Muscle of arm (tissue), 1 donor: ENCODE measurements at regions not wholly inside any gene's neighbourhood (a gene's known extent, or its start where the extent isn't known, plus 50 kb on each side); places are given as distances from the start of the nearest gene placed in this dataset.

Experiments
- DNase-seq: peaks from one replicate; pipeline ENCODE4 v3.0.0-alpha.2; 2013

GRCh38 chr1:104699433-104699832 is 949.7 kb downstream of the AMY1C start:
- DNase-seq, result no peak

- no peak for DNase-seq
Measured at GRCh38 chr1:104702731-104703130, 953.0 kb downstream of the AMY1C start.

- no peak for DNase-seq
Measured at GRCh38 chr1:104706631-104707147, 957.0 kb downstream of the AMY1C start.

GRCh38 chr1:104718752-104719151 is 969.1 kb downstream of the AMY1C start:
- DNase-seq, result no peak

GRCh38 chr1:104720741-104721140 is 971.0 kb downstream of the AMY1C start:
- no peak for DNase-seq

- peak; percentile 4 for DNase-seq
Measured at GRCh38 chr1:104726917-104727316, 977.2 kb downstream of the AMY1C start.

GRCh38 chr1:104733866-104734265 is 984.2 kb downstream of the AMY1C start:
- DNase-seq, result no peak

GRCh38 chr1:104745875-104746274 is 996.2 kb downstream of the AMY1C start:
- DNase-seq, result no peak

GRCh38 chr1:104746994-104747393 is 997.3 kb downstream of the AMY1C start:
- no peak for DNase-seq

GRCh38 chr1:104760017-104760416 is 1010.3 kb downstream of the AMY1C start:
- DNase-seq, result no peak

- no peak for DNase-seq
Measured at GRCh38 chr1:104761961-104762570, 1012.4 kb downstream of the AMY1C start.

GRCh38 chr1:104765085-104765484 is 1015.4 kb downstream of the AMY1C start:
- peak; percentile 9 for DNase-seq

- DNase-seq, result no peak
Measured at GRCh38 chr1:104768466-104768865, 1018.8 kb downstream of the AMY1C start.

GRCh38 chr1:104780470-104781078 is 1030.9 kb downstream of the AMY1C start:
- DNase-seq, result peak; percentile 27

- no peak for DNase-seq
Measured at GRCh38 chr1:104785575-104786187, 1036.0 kb downstream of the AMY1C start.

GRCh38 chr1:104787866-104788510 is 1038.3 kb downstream of the AMY1C start:
- no peak for DNase-seq

GRCh38 chr1:104791030-104791429 is 1041.3 kb downstream of the AMY1C start:
- no peak for DNase-seq

GRCh38 chr1:104794035-104794434 is 1044.3 kb downstream of the AMY1C start:
- DNase-seq, result no peak

GRCh38 chr1:104795931-104796330 is 1046.2 kb downstream of the AMY1C start:
- no peak for DNase-seq

GRCh38 chr1:104797982-104798381 is 1048.3 kb downstream of the AMY1C start:
- no peak for DNase-seq

- DNase-seq, result no peak
Measured at GRCh38 chr1:104801344-104801743, 1051.6 kb downstream of the AMY1C start.

GRCh38 chr1:104804147-104804546 is 1054.4 kb downstream of the AMY1C start:
- DNase-seq, result no peak

- no peak for DNase-seq
Measured at GRCh38 chr1:104807590-104807989, 1057.9 kb downstream of the AMY1C start.
